AG04449 (cell line): ENCODE measurements at regions not wholly inside any gene's neighbourhood (a gene's known extent, or its start where the extent isn't known, plus 50 kb on each side); places are given as distances from the start of the nearest gene placed in this dataset.
"Not testable (repeated sequence)": the region's sequence is repeated elsewhere in the genome, so short reads cannot be mapped to it uniquely, and the experiment has no call there.

Experiments
- CTCF ChIA-PET: fragments of 350-600 bp; formaldehyde crosslinking; extraction: SDS; loops from one replicate; lab custom pipeline; 2021; ENCODE audit warnings: antibody characterized with exemption; lab: Yijun Ruan, JAX
- POLR2A ChIA-PET: fragments of 400-600, 350-600 bp; formaldehyde crosslinking; extraction: SDS; loops from one replicate; lab custom pipeline; 2020; ENCODE audit warnings: antibody characterized with exemption, inconsistent platforms; lab: Yijun Ruan, JAX
- DNase-seq: peaks from one replicate; pipeline ENCODE4 v3.0.0-alpha.2; 2010; ENCODE audit warnings: low read depth, low spot score
- H3K4me3 ChIP-seq: 2 replicates; pipeline ENCODE4 v1.5.1; 2011; ENCODE audit warnings: low read depth, mild to moderate bottlenecking, control low read depth, low read length
- CTCF ChIP-seq: IDR thresholded peaks from one replicate; pipeline ENCODE4 v1.5.1; 2011; ENCODE audit warnings: mild to moderate bottlenecking, moderate library complexity, low read length, control low read depth, inconsistent platforms; ENCODE audit not compliant: insufficient read depth; ENCODE audit errors: missing control alignments

DNA sequence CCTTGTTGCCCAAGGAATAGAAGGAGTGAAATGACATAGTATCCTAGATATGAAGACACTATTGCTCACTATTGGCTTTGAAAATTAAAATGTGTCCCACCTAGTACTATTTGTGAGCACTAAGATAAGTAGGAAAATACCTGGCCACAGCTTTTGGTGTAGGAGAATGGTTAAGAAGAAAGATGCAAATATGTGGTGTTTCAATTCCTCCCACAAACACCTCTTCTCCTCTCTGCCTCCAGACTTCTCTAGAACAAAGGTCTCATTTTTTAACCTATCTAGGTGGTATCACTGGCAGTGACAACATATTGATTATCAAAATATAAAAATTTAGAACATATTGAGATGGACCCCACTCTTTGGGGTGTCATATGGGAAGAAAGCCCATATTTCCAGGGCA is 929.9 kb upstream of the FANCL start:
- ChIA-PET CTCF (no interaction called here), POLR2A (no interaction called here)
- no peak overlapping the region for H3K4me3 ChIP-seq
- no peak for TF ChIP-seq CTCF
- DNase-seq = no peak

GRCh38 chr2:59168766-59169165 is 927.6 kb upstream of the FANCL start:
- no peak for DNase-seq
- no peak for TF ChIP-seq CTCF
- ChIA-PET CTCF (no interaction called here), POLR2A (no interaction called here)
- no peak overlapping the region for H3K4me3 ChIP-seq

- no peak for TF ChIP-seq CTCF
- CTCF ChIA-PET = no interaction called here
- POLR2A ChIA-PET = no interaction called here
- no peak overlapping the region for H3K4me3 ChIP-seq
- no peak for DNase-seq
Observed at GRCh38 chr2:59167514-59167913, 926.4 kb upstream of the FANCL start.

DNA sequence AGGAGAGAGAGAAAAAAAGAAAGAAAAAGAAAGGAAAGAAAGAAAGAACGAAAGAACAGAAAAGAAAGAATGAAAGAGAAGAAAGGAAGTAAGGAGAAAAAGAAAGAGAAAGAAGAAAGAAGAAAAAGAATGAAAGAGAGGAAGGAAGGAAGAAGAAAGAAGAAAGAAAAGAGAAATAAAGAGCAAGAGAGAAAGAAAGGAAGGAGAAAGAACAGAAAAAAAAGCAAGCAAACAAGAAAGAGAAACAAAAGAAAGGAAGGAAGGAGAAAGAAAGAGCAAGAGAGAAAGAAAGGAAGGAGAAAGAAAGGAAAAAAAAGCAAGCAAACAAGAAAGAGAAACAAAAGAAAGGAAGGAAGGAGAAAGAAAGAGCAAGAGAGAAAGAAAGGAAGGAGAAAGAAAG is 916.8 kb upstream of the FANCL start:
- CTCF ChIA-PET, POLR2A ChIA-PET, DNase-seq, H3K4me3 ChIP-seq: not testable (repeated sequence)

- no peak overlapping the region for H3K4me3 ChIP-seq
- no peak for TF ChIP-seq CTCF
- POLR2A ChIA-PET = no interaction called here
- CTCF ChIA-PET = no interaction called here
- no peak for DNase-seq
Observed at GRCh38 chr2:59151805-59152204, 910.7 kb upstream of the FANCL start.

- ChIA-PET POLR2A (no interaction called here), CTCF (no interaction called here)
- no peak for DNase-seq
- H3K4me3 ChIP-seq = no peak overlapping the region
- TF ChIP-seq CTCF = no peak
Observed at GRCh38 chr2:59150217-59150849, 909.2 kb upstream of the FANCL start.

GRCh38 chr2:59149271-59149670 is 908.1 kb upstream of the FANCL start:
- ChIA-PET POLR2A (no interaction called here), CTCF (no interaction called here)
- no peak for TF ChIP-seq CTCF
- DNase-seq = no peak
- no peak overlapping the region for H3K4me3 ChIP-seq
